Kidney (tissue), 13 donors: ENCODE measurements at regions not wholly inside any gene's neighbourhood (a gene's known extent, or its start where the extent isn't known, plus 50 kb on each side); places are given as distances from the start of the nearest gene placed in this dataset.

Experiments used
- DNase-seq, 5 donors: peaks; one replicate each; pipeline ENCODE4 v3.0.0-alpha.2; 2013 to 2020
- FAIRE-seq: peaks from 2 replicates; lab custom pipeline; 2012; peaks lifted over from hg19 to GRCh38; lab: Jason Lieb, UNC
- H3K27ac ChIP-seq, 2 donors: one replicate each; pipeline ENCODE4 v1.7.0; 2013; ENCODE audit warnings: low read depth in 2 of 2, low read length in 2 of 2, inconsistent platforms in 1 of 2
- H3K27me3 ChIP-seq: one replicate; pipeline ENCODE4 v1.7.1; 2013; ENCODE audit warnings: low read length, inconsistent platforms; ENCODE audit not compliant: control insufficient read depth, insufficient read depth
- H3K36me3 ChIP-seq, 3 donors: one replicate each; pipeline versions ENCODE4 v1.7.0 to v1.7.1; 2013; ENCODE audit warnings: low read length in 3 of 3, control low read depth in 1 of 3, inconsistent platforms in 1 of 3; ENCODE audit not compliant: insufficient read depth in 3 of 3, control insufficient read depth in 2 of 3
- H3K4me1 ChIP-seq, 3 donors: one replicate each; pipeline versions ENCODE4 v1.7.0 to v1.7.1; 2013; ENCODE audit warnings: low read length in 3 of 3, inconsistent platforms in 1 of 3, low read depth in 1 of 3; ENCODE audit not compliant: control insufficient read depth in 2 of 3, insufficient read depth in 2 of 3
- H3K4me3 ChIP-seq, 3 donors: one replicate each; pipeline versions ENCODE4 v1.7.0 to v1.8.1; 2013; ENCODE audit warnings: low read length in 3 of 3, control low read depth in 1 of 3, inconsistent platforms in 1 of 3
- H3K9ac ChIP-seq, 3 donors: one replicate each; pipeline versions ENCODE4 v1.7.0 to v1.7.1; 2013; ENCODE audit warnings: low read length in 3 of 3, control low read depth in 1 of 3, inconsistent platforms in 1 of 3
- H3K9me3 ChIP-seq, 3 donors: one replicate each; pipeline versions ENCODE4 v1.7.0 to v1.7.1; 2013; ENCODE audit warnings: low read length in 3 of 3, control low read depth in 1 of 3, inconsistent platforms in 1 of 3; ENCODE audit not compliant: control insufficient read depth in 2 of 3, insufficient read depth in 1 of 3
- CTCF ChIP-seq: IDR thresholded peaks from 3 replicates; pipeline ENCODE4 v1.5.1; 2012; ENCODE audit warnings: mild to moderate bottlenecking, moderate library complexity, borderline replicate concordance; ENCODE audit not compliant: insufficient read depth; ENCODE audit errors: extremely low read depth
- intact Hi-C: fragments of 100-400 bp; cut with DNase I; formaldehyde crosslinking; loops from one replicate; pipeline ENCODE4 v1.11.1; 2022
- donor health status: control.
- donor health status: control.
- donor health status: control.
- donor health status: control.
- donor health status: control.
- donor health status: DM: yes; HTN: yes; CAD: no.
- donor health status: Normal renal cell carcinoma (clear cell type).

- no peak overlapping the region for H3K4me3 ChIP-seq
- H3K9me3 ChIP-seq: no peaks in the 10 kb centered on the region
- no peak for FAIRE-seq
- DNase-seq: peak; percentile 47 to 82 (median 71)
- TF ChIP-seq CTCF: no peak
- no peaks in the 10 kb centered on the region for H3K27me3 ChIP-seq
- H3K27ac ChIP-seq: no peak overlapping the region
- intact Hi-C loops: no loop called here
- H3K36me3 ChIP-seq: no peaks in the 10 kb centered on the region
- peaks cover 0 to 37% (median 24%) of the 10 kb centered on the region in 3 donors for H3K4me1 ChIP-seq
- no peak overlapping the region for H3K9ac ChIP-seq
Observed at GRCh38 chr2:42937171-42937875, 144.9 kb upstream of the HAAO start.

- Histone ChIP-seq H3K27me3 (no peaks in the 10 kb centered on the region), H3K9me3 (no peaks in the 10 kb centered on the region), H3K4me3 (no peak overlapping the region), H3K27ac (no peak overlapping the region), H3K9ac (no peak overlapping the region), H3K4me1 (peaks cover 0 to 34% (median 28%) of the 10 kb centered on the region in 3 donors), H3K36me3 (no peaks in the 10 kb centered on the region)
- FAIRE-seq (no peak), DNase-seq (no peak)
- intact Hi-C loops: no loop called here
- no peak for TF ChIP-seq CTCF
Observed at GRCh38 chr2:42935692-42936671, 143.6 kb upstream of the HAAO start.

- H3K9ac ChIP-seq: no peak overlapping the region
- FAIRE-seq (no peak), DNase-seq (peak in 3 of 5 donors; percentile 41 to 64 (median 45))
- TF ChIP-seq CTCF: no peak
- H3K27me3 ChIP-seq: no peaks in the 10 kb centered on the region
- intact Hi-C loops: no loop called here
- H3K4me1 ChIP-seq: peaks cover 3 to 44% (median 37%) of the 10 kb centered on the region in 3 donors
- H3K9me3 ChIP-seq: no peaks in the 10 kb centered on the region
- no peaks in the 10 kb centered on the region for H3K36me3 ChIP-seq
- no peak overlapping the region for H3K4me3 ChIP-seq
- no peak overlapping the region for H3K27ac ChIP-seq
Observed at GRCh38 chr2:42934580-42935186, 142.3 kb upstream of the HAAO start.
